ENCODE measurements at regions not wholly inside any gene's neighbourhood (a gene's known extent, or its start where the extent isn't known, plus 50 kb on each side); places are given as distances from the start of the nearest gene placed in this dataset.

DNA sequence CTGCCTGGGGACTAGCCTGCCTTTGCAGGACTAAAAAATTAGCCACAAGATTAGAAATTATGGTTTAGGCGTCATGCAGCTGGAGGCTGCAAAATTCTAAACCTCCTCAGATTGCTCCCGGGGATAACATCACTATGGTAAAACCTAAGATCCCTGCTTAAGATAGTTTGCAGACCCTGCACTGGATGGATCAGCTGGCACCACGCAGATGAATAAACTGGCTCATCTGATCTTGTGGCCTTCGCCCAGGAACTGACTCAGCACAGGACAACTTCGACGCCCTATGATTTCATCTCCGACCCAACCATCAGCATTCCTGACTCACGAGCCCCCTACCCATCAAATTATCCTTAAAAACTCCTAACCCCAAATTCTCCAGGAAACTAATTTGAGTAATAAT lies 482.4 kb downstream of the SPRY1 start:
- no peak for DNase-seq (ENCODE audit: low read depth)

DNA sequence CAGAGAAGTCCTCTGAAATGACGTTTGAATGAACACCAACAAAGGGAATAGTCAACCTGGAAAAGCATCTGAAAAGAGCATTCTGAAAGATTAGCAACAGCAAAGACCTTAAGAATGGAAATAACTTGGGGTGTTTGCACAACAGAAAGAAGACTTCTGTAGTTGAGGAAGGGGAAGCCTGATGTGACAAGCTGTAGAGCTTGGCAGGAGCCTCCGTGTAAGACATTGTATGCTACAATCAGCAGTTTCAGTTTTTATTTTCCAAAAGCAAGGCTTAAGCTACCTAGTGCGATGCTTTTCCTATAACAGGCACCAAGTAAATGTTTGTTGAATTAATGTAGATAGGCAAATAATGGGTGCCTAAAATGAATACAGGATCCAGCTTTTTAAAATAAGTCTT lies 484.0 kb downstream of the SPRY1 start:
- DNase-seq (ENCODE audit: low read depth) = no peak

DNA sequence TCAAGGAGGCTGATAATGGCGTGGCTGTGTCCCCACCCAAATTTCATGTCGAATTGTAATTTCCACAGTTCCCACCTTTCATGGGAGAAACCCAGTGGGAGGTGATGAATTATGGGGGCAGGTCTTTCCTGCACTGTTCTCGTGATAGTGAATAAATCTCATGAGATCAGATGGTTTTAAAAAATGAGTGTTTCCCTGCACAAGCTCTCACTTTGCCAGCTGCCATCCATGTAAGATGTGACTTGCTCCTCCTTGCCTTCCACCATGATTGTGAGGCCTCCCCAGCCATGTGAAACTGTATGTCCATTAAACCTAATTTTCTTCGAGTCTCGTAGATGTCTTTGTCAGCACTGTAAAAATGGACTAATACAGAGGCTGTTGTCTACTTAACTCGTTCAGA lies 488.3 kb downstream of the SPRY1 start:
- DNase-seq (ENCODE audit: low read depth) = no peak

DNA sequence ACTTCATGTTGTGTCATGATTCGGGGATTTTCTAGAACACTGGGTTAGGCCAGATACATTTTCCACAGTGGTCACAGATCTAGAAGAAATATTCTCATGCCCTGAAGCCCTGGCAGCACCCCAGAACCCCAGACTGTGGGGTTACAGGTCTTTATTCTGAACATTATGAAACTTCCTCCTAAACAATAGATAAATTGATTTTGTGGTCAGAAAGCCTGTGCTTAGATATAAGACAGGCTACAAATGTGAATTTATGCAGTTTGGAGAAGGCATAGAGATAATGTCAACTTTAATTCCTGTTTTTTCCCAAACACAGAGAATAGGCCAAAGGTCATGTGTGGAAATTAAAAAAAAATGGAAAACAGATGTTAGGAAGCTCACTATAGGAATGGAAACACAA lies 492.9 kb downstream of the SPRY1 start:
- no peak for DNase-seq (ENCODE audit: low read depth)

DNA sequence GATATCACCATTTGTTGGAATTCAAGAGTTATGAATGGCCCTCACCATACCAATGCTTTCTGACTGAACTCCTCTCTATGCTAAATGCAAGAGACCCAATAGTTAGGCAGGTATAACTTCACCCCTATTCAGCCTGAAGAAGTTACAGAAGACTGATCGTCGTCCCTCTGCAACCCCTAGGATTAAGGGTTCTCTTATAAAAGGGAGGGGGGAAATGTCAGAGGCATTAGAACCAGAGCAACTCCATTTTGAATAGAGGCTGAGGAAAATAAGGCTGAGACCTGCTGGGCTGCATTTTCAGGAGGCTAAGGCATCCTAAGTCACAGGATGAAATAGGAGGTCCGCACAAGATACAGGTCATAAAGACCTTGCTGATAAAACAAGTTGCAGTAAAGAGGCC lies 494.3 kb downstream of the SPRY1 start:
- no peak for DNase-seq (ENCODE audit: low read depth)

DNA sequence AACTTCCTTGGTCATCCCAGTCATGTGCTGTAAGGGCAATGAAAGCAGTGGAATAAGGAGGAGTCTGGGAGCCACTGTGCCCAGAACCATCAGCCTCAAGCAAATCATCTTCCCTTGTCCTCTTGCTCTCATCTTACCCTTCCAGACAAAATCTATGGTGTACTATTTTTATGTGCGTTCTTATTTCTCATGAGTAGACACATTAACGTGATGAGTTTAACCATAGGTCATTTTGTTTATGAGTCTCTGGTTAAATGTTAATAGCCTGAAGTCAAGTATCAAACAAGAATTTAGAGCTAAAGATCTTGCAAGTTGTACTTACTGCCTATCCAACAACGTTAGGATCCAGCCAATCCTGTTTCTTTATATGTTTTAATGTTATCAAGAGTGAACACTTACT lies 495.3 kb downstream of the SPRY1 start:
- DNase-seq (ENCODE audit: low read depth) = no peak

DNA sequence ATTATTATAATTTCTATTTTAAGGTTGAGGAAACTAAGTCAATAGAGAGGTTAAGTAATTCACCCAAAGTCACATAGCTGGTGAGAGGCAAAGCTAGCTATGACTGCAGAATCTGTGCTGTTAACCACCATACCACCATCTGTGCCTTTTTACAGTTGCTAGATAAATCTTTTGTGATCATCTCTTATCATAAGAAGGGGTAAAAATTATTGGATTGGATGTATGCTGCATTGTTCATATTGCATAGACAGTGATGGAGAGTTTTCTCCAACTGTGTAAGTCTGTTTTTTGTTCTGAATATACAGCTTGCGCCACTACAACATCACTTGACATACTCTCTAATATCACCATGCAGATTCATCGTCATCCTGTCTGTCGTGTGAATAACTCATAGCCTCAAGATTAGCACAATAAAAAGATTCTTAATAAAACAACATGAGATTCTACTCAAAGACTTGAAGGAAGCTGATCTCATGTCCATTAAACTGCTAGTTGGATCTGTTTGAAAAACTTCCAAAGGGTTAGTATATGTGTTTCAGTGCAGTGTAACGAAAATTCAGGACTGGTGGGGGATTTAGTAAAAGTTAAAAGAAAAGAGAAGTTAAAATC lies 495.9 kb downstream of the SPRY1 start:
- no peak for DNase-seq (ENCODE audit: low read depth)

DNA sequence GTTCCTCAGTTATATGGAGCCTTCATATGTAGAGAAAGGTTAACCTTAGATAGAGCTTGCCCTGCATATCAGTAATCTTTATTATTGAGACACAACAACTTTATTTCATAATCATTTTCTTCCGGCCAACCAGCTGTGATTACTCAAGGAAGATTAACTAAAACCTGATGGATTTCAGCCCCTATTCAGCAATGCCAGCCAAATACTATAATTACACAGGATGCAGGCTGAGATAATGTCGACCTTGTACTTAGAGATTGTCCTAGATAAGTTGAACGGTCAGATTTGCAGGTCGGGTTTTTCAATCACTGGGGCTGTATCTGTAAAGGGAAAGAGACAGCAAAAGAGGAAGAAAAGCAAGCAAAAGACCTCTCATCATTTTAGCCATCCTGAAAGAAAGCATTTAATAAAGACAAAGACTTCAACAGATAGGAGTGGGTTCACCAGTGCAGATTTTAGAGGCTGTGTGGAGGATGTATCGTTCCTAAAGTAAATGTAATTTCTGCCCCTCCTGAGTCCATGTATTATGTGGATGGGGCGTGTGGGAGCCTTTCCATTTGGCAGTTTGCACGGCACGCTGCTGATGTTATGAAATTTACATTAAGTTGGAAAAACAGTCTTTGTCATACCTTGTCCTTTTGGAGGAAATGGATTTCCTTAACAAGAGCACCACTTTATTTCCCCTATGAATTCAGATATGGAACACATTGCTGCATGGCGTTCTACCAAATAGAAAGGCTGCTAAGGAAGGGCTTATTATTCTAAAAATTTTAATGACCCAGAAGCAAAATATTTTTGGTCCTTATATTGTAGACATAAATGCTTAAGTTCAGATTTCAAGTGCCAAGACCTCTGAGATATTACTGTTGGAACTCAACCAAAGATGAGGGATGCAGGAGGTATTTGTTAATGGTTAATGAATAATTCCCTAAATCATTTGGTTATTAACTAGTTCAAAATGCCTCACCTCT lies 496.7 kb downstream of the SPRY1 start:
- DNase-seq (ENCODE audit: low read depth) = no peak

DNA sequence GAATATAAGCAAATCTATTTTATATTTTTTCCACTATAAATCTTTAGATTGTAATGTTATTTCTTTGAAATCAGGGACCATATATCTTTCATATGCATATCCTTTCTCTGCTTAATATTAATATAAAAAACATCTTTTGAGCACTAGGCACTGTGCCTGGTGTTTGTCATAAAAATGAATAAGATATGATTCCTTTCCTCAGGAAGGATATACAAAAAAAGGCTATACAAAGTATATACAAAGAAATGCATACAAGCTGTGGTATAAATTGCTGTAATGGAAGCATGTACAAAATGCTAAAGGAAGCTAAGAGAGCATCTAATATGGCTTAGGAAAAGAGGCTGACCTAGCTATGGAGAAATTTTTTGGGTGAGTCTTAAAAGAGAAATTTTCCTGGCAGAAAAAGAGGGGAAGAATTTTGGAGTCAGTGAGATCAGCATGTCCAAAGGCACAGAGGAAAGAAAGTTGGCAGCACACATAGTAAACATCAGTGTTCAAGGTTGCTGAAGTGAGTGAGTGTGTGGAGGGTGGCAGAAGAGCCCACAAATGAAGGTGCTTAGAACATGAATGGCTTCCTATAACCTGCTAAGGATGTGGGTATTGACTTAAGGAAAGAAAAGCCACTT lies 500.0 kb downstream of the SPRY1 start:
- DNase-seq (ENCODE audit: low read depth) = no peak

DNA sequence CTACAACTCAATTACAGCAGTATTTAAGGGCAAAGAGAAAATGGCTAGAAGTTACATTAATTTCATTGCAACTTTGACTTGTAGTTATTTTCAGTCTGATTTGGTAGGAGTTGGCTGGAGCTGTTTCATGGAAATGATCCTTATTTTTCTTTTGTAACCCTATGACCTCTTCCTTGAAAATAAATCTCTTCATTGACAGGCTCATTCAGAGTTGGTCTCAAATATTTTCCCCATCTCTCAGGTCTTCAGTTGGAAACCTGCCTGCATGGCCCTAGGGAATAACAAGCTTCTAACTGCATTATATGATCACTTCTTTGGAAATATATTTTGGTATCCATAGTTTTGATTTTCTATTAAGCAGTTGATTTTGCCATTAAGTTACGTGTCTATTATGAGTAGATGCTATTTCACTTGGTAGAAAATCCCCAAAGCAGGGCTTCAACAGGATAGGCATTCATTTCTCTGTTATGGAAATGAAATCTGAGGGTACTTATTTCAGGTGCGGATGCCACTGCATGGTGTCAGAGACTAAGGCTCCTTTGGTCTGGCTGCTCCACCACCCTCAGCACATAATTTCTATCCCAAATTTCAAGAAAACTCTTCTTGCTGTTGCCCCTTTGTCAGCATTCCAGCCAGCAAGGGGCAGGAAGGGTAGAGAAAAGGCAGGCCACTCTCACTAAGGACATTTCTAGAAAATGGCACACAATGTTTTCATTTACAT lies 502.5 kb downstream of the SPRY1 start:
- no peak for DNase-seq (ENCODE audit: low read depth)

DNA sequence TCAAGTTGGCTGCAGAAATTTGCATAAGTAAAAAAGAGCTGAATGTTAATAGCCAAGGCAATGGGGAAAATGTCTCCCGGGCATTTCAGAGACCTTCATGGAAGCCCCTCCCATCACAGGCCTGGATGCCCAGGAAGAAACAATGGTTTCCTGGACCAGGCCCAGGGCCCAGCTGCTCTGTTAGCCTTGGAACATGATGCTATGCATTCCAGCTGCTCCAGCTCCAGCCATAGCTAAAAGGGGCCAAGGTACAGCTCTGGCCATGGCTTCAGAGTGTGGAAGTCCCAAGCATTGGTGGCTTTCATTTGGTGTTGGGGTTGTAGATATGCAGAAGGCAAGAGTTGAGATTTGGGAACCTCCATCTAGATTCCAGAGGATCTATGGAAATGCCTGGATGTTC lies 508.3 kb downstream of the SPRY1 start:
- no peak for DNase-seq (ENCODE audit: low read depth)

DNA sequence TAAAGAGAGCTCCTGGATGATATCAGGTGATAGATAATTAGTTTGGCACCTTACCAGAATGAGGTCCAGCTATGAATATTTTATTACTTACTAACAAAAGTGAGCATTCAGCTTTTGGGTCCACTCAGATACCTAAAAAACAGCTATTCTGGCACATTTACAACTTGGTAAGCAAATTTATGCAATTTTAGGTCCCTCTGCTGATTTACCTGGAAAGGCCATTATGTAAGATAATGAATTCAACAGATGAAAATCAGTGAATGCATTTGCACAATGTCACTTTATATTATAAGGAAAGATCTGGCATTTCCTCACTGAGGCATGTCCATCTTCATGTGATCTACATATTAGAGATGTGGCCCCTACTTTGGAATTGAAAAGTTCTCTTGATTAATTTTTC lies 517.0 kb downstream of the SPRY1 start:
- no peak for DNase-seq (ENCODE audit: low read depth)

DNA sequence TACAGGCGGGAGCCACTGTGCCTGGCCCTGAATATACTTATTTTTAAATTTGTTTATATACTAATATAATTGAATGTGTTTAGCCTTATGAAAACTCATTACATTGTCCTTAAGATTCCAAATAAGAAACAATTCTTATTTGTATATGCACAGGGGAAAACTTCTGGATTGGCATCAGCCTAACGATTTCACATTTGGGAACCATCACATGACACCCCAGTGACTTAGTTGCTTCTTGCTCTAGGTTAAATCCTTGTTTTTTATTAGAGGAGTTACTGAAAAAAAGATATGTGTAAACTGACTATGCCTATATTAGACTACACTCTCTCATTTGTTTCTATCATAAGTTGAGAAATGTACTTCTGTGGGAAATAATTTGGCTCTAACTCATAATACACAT lies 520.2 kb downstream of the SPRY1 start:
- DNase-seq (ENCODE audit: low read depth) = no peak

DNA sequence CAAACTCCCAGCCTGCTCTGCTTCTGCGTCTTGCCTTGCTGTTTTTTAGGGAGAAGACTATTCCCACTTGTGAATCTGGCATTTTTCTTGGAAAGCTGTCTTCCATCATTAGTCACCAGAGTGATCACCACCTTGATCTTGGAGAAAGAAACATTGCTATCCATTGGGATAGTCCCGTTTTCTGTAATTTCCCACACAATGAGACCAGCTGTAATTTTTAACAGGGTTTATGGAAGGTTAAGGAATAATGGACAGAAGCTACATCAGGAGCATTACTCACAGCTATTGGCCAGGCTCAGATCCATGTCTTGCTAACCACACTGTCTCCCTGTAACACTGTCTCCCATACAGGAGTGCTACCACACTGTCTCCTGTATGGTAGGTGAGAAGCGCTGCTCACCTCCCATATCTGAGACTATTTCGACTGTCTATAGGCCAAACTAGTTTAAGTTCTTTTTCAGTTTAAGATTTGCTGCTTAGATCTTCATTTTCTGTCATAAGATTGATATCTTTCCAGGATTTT lies 523.0 kb downstream of the SPRY1 start:
- DNase-seq (ENCODE audit: low read depth) = no peak

DNA sequence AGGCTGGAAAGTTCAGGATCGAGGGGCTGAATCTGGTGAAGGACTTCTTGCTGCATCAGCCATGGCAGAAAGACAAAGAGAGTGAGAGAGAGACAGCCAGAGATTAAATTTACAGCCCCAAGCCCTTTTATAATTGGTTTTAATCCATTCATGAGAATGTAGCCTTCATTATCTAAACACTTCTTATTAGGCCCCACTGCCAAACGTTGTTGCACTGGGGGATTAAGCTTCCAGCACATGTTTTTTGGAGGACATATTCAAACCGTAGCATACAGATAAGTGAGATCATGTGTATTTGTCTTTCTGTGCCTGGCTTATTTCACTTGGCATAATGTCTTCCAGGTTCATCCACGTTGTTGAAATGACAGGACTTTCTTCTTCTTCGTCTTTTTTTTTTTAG lies 524.7 kb downstream of the SPRY1 start:
- DNase-seq (ENCODE audit: low read depth) = no peak

DNA sequence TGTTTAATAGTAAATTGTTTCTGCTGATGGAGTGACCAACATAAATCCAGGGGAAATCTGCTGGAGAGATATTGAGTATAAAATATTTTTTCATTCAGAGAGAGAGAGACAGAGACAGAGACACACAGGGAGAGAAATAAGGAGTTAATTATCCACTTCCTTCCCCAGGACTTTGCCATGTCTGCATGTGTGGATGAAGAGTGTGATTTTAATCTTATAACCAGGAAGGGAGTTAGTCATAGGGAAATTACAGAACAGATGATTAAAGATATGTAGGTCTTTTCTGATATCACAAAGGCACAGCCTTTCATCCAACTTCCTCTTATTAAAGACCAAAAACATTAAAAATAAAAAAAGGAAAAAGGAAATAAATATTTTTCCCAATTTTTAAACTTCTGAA lies 526.3 kb downstream of the SPRY1 start:
- no peak for DNase-seq (ENCODE audit: low read depth)

DNA sequence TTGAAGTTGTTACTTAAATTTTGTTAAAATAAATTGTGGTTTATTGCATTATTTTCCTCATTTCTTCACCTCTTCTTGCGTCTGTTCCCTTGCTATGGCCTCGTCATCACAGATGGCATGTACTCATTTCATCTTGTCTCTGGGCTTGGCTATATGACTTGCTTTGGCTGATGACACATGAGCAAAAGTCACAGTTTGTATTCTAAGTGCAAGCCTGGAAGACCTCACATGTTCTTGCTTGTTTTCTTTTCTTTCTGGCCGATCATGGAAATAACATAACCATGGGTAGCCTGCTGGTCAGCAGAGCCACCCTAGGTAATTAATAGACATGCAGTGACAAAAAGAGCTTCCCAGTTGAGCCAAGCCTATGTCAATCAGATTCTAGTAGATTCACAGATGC lies 527.9 kb downstream of the SPRY1 start:
- no peak for DNase-seq (ENCODE audit: low read depth)

DNA sequence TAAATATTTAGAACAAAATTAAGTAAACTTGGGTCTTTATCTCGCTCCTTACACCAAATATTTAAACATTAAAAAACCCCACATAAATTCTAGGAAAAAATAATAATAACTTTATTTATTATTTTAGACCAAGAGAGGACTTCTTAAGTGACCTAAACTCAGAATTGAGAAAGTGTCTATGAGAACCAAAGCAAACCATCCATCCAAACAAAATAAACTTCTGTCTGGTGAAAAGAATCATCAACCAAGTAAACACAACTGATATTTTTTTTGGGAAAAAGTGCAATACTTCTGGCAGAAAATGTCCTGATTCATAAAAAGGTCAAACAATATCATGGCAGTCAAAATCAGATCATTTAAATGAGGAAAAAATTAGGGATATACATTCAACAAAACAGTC lies 533.0 kb downstream of the SPRY1 start:
- DNase-seq (ENCODE audit: low read depth) = no peak

DNA sequence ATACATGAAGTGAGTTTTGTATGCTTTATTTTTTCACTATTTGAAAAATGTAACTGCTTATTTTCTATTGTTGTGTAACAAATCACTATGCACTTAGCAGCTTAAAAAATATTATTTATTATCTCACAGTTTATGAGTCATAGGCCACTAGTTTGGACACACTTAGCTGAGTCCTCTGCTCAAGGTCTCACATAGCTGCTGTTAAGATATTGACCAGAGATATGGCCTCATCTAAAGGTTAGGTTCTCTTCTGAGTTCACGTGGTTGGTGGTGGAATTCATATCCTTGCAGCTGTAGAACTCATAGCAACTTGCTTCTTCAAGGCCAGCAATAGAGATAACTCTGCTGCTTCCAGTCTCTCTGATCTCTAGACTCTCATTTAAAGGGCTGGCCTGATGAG lies 534.4 kb downstream of the SPRY1 start:
- no peak for DNase-seq (ENCODE audit: low read depth)

DNA sequence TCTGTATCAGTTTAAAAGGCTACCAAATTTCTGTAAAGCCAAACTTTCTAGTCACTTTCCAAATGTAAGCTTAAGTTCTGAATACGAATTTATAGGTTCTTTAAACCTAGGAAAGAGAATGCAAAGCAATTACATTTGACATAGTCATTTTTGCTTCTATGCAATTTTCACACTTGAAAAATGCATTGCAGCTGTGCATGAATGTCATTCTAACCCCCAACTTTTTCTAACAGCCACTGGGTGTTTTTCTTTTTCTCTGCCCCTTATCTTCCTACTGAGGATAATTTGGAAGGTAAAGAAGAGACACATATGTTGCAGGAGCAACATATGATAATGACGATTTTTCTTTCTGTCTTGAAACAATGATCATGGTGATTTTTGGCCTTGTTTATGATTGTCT lies 537.5 kb downstream of the SPRY1 start:
- no peak for DNase-seq (ENCODE audit: low read depth)

DNA sequence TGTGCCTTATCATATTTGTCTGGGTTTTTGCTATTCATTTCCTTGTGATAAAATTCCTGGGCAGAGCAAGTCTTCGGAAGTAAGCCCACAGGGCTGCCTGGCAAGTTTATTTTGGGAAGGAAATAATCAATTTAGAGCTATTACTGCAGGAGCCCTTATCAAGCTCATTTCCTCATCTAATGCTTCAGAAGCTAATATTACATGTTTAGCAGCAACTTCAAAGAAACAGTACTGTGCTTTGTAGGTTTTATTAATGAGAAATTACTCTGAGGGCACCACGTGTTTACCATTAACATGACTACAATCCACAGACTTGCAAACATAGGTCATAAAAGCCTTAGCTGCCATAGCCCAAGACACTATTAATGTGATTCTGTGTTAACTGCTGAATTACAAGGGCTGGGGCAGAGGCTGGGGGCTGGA lies 540.0 kb downstream of the SPRY1 start:
- DNase-seq (ENCODE audit: low read depth) = no peak

DNA sequence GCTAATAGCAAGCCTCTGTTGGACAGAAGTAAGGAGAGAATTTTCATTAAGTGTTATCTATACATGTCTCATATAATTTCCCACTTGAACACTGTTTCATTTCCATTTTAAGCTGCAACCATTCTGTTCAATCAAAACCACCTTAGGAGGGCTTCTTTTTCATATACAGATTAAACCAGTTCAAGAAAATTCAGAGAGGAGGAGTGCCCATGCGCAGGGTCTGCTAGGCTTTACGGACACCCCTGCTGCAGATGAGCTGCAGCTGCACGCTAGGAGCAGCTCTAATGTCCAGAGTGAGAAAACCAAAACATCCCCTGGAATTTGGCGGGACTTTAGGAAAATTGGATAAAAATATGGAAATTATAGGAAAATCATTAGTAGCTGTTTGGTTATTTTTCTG lies 541.0 kb downstream of the SPRY1 start:
- DNase-seq (ENCODE audit: low read depth) = peak; percentile 40

Data from forelimb muscle (tissue), 1 donor.